Gastrocnemius medialis (tissue), 4 donors: ENCODE measurements at regions not wholly inside any gene's neighbourhood (a gene's known extent, or its start where the extent isn't known, plus 50 kb on each side); places are given as distances from the start of the nearest gene placed in this dataset.

Experiments
- ATAC-seq, 2 donors: fragments of 150-250 bp; one replicate each; pipeline ENCODE4 v1.9.1; 2016
- DNase-seq, 2 donors: peaks; one replicate each; pipeline ENCODE4 v3.0.0-alpha.2; 2019
- H3K27ac ChIP-seq, 4 donors: fragments of 200-600 bp; sonication (generic); 1 replicate in 1 of 4; 2 replicates in 3 of 4; pipeline ENCODE4 v1.5.1; 2016 to 2018; ENCODE audit warnings: mild to moderate bottlenecking in 2 of 4, moderate library complexity in 1 of 4
- H3K27me3 ChIP-seq, 3 donors: fragments of 200-600 bp; sonication (generic) in 2 of 3; 1 replicate in 1 of 3; 2 replicates in 2 of 3; pipeline versions ENCODE4 v1.5.1 to v1.6.0; 2016 to 2019; ENCODE audit warnings: mild to moderate bottlenecking in 1 of 3, moderate library complexity in 1 of 3
- H3K36me3 ChIP-seq, 2 donors: fragments of 200-600 bp; sonication (generic) in 1 of 2; one replicate each; pipeline ENCODE4 v1.5.1; 2017 to 2018
- H3K4me1 ChIP-seq, 2 donors: fragments of 200-600 bp; sonication (generic) in 1 of 2; one replicate each; pipeline ENCODE4 v1.5.1; 2016 to 2017; ENCODE audit warnings: mild to moderate bottlenecking in 2 of 2
- H3K4me3 ChIP-seq, 4 donors: fragments of 200-600 bp; sonication (generic) in 3 of 4; 1 replicate in 1 of 4; 2 replicates in 3 of 4; pipeline ENCODE4 v1.5.1; 2016 to 2019; ENCODE audit warnings: mild to moderate bottlenecking in 2 of 4
- H3K9me3 ChIP-seq, 3 donors: fragments of 200-600 bp; sonication (generic) in 2 of 3; 1 replicate in 1 of 3; 2 replicates in 2 of 3; pipeline ENCODE4 v1.5.1; 2016 to 2019
- POLR2A ChIP-seq, 2 donors: fragments of 450-650 bp; IDR thresholded peaks; one replicate each; pipeline ENCODE4 v1.6.1; 2017; ENCODE audit warnings: antibody characterized with exemption in 2 of 2, mild to moderate bottlenecking in 2 of 2, moderate library complexity in 2 of 2
- in situ Hi-C, 4 donors: fragments of 200-750 bp; cut with MboI; loops; one replicate each; pipeline versions ENCODE4 v1.15.0 to v1.8.0; 2017; ENCODE audit warnings: low sequenced_read_pairs in 4 of 4
- intact Hi-C: fragments of 100-400 bp; cut with DNase I; formaldehyde crosslinking; loops from one replicate; pipeline ENCODE4 v1.15.1; 2023; ENCODE audit warnings: low total_unique reads
- TF ChIP-seq, protein P1 (sequence below), 5 experiments: fragments of 450-650 bp in 3 of 5; fragments of 200-600 bp in 2 of 5; sonication (generic) in 2 of 5; IDR thresholded peaks in 4 of 5; conservative IDR thresholded peaks in 1 of 5; 1 replicate in 4 of 5; 2 replicates in 1 of 5; pipeline ENCODE4 v1.5.1; 2016 to 2019; ENCODE audit warnings: antibody characterized with exemption in 5 of 5, mild to moderate bottlenecking in 3 of 5, moderate library complexity in 3 of 5

DNA sequence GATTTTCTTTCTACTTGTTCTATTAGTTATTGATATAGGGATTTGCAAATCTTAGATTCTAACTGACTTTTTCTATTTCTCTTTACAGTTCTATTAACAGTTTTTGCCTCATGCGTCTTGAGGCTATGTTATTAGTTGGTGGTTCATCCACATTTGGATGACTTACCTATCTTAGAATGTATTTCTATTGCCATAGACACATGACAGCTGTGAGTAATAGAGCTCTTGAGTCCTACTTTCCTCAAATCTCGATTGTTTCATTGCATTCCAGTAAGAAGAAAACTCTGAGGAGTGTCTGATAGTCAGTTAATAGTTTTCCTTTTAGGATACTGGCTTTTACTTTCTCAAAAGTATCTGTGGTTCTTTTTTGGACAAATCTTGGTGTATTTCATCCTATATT lies 241.4 kb upstream of the ZNF32 start:
- ATAC-seq (no peak), DNase-seq (no peak)
- TF ChIP-seq, protein P1, sequence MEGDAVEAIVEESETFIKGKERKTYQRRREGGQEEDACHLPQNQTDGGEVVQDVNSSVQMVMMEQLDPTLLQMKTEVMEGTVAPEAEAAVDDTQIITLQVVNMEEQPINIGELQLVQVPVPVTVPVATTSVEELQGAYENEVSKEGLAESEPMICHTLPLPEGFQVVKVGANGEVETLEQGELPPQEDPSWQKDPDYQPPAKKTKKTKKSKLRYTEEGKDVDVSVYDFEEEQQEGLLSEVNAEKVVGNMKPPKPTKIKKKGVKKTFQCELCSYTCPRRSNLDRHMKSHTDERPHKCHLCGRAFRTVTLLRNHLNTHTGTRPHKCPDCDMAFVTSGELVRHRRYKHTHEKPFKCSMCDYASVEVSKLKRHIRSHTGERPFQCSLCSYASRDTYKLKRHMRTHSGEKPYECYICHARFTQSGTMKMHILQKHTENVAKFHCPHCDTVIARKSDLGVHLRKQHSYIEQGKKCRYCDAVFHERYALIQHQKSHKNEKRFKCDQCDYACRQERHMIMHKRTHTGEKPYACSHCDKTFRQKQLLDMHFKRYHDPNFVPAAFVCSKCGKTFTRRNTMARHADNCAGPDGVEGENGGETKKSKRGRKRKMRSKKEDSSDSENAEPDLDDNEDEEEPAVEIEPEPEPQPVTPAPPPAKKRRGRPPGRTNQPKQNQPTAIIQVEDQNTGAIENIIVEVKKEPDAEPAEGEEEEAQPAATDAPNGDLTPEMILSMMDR (IDR thresholded peaks at IDR 0.05 in 4 of 5, conservative IDR thresholded peaks at IDR 0.05 in 1 of 5): no peak
- TF ChIP-seq POLR2A (IDR thresholded peaks at IDR 0.05): no peak
- no peak overlapping the region for H3K4me3 ChIP-seq
- H3K36me3 ChIP-seq: no peaks in the 10 kb centered on the region
- no peaks in the 10 kb centered on the region for H3K4me1 ChIP-seq
- H3K27me3 ChIP-seq: no peaks in the 10 kb centered on the region
- intact Hi-C loops: no loop called here
- no peak overlapping the region for H3K27ac ChIP-seq
- H3K9me3 ChIP-seq: no peaks in the 10 kb centered on the region
- in situ Hi-C loops: no loop called here

DNA sequence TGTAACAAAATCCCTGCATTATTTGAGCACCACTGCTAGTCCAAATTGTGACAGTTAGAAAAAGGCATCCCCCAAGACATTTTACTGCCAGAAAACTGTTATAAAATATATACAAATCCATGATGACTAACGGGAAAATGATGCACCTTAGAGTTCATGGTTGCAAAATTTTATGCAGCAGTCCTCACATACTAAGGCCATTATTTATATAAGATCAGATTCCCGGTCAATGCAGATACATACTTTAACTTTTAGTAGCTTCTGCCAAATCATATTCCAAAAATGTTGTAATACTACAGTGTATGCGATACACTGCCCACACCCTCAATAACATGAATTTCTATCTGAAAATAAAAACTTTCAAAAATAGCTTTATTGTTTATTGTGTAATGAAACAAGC lies 239.9 kb upstream of the ZNF32 start:
- ATAC-seq: no peak
- in situ Hi-C loops: no loop called here
- Histone ChIP-seq H3K4me1 (no peaks in the 10 kb centered on the region), H3K36me3 (no peaks in the 10 kb centered on the region), H3K27ac (no peak overlapping the region), H3K4me3 (no peak overlapping the region), H3K9me3 (no peaks in the 10 kb centered on the region), H3K27me3 (no peaks in the 10 kb centered on the region)
- TF ChIP-seq, protein P1 (IDR thresholded peaks at IDR 0.05 in 4 of 5, conservative IDR thresholded peaks at IDR 0.05 in 1 of 5): no peak
- no peak for TF ChIP-seq POLR2A (IDR thresholded peaks at IDR 0.05)
- DNase-seq: no peak
- intact Hi-C loops: no loop called here

DNA sequence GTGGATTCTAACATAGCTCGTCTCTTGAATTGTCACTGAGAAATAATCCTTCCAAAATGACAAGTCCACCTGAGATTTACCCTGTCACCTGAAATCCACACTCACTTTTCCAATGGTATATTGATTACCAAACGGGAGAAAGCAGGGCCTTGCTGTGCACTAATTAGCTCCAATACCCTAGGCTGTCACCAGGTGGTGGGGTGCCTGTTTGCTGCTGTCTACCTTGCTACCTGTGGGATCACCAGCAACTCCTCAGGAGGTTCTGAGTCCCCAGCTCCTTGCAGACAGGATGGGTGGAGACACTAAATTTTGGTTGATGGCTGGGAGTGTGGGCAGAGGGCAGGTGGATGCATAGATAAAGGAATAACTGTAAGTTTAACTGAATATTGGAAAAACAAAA lies 237.2 kb upstream of the ZNF32 start:
- Histone ChIP-seq H3K4me1 (no peaks in the 10 kb centered on the region), H3K27me3 (no peaks in the 10 kb centered on the region), H3K4me3 (no peak overlapping the region), H3K27ac (no peak overlapping the region), H3K36me3 (no peaks in the 10 kb centered on the region), H3K9me3 (no peaks in the 10 kb centered on the region)
- no peak for DNase-seq
- TF ChIP-seq POLR2A (IDR thresholded peaks at IDR 0.05): no peak
- TF ChIP-seq, protein P1 (IDR thresholded peaks at IDR 0.05 in 4 of 5, conservative IDR thresholded peaks at IDR 0.05 in 1 of 5): no peak
- no peak for ATAC-seq
- in situ Hi-C loops: no loop called here
- intact Hi-C loops: no loop called here

DNA sequence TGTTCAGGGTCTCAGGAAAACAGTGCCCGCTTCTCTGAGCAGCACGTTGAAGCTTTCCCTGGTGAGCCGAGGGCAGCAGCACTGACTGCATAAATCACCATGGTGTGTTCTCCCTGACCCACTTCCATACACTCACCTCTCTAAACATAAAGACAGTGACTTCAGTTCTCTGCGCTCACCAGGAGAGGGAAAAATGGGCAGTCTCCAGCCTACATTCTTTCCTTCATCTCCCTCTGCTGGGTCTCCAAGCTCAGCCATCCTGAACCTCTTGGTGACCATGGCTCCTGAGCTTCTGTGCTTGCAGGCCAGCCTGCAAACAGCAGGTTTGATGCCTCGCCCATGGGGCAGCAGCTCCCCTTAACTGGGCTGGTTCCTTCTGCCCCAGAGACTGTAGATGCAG lies 236.6 kb upstream of the ZNF32 start:
- no peaks in the 10 kb centered on the region for H3K27me3 ChIP-seq
- intact Hi-C loops: no loop called here
- ATAC-seq (no peak), DNase-seq (no peak)
- H3K4me1 ChIP-seq: no peaks in the 10 kb centered on the region
- H3K4me3 ChIP-seq: no peak overlapping the region
- no peak overlapping the region for H3K27ac ChIP-seq
- H3K9me3 ChIP-seq: no peaks in the 10 kb centered on the region
- in situ Hi-C loops: no loop called here
- TF ChIP-seq POLR2A (IDR thresholded peaks at IDR 0.05): no peak
- TF ChIP-seq, protein P1 (IDR thresholded peaks at IDR 0.05 in 4 of 5, conservative IDR thresholded peaks at IDR 0.05 in 1 of 5): no peak
- no peaks in the 10 kb centered on the region for H3K36me3 ChIP-seq

DNA sequence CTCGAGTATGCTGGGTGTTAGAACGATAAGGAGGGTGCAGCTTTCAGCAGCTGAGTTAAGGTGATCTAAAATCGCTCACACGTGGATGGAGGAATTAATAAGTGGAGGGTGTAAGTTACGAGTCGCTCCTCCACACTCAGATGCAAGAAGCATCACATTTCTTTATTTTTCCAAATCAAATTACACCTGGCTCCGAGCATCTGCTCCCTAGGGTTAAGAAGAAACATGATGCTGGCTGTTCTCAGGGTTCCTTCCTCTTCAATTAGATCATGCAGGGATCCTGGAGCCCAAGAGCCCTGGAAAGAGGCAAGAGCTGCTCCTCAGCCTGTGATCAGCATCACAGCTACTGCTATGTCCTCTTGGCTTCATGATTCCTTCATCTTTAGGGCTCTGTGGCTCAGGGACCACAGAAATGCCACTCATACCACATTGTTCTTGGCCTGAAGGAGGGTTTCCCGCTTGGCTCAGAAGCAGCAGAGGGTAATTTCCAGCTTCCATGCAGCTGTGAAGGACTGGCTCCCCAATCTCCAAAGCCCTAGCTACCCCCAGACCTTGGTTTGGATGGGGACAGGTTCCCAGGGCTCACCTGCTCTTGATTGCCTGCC lies 235.9 kb upstream of the ZNF32 start:
- ATAC-seq (no peak), DNase-seq (no peak)
- no peaks in the 10 kb centered on the region for H3K9me3 ChIP-seq
- no peaks in the 10 kb centered on the region for H3K27me3 ChIP-seq
- TF ChIP-seq, protein P1 (IDR thresholded peaks at IDR 0.05 in 4 of 5, conservative IDR thresholded peaks at IDR 0.05 in 1 of 5): no peak
- no peak for TF ChIP-seq POLR2A (IDR thresholded peaks at IDR 0.05)
- no peak overlapping the region for H3K27ac ChIP-seq
- in situ Hi-C loops: no loop called here
- H3K4me3 ChIP-seq: no peak overlapping the region
- H3K4me1 ChIP-seq: no peaks in the 10 kb centered on the region
- intact Hi-C loops: no loop called here
- no peaks in the 10 kb centered on the region for H3K36me3 ChIP-seq
